ENCODE measurements at regions not wholly inside any gene's neighbourhood (a gene's known extent, or its start where the extent isn't known, plus 50 kb on each side); places are given as distances from the start of the nearest gene placed in this dataset.
A peak's percentile ranks its signal among the peaks of the same experiment; 100 is the strongest.

DNA sequence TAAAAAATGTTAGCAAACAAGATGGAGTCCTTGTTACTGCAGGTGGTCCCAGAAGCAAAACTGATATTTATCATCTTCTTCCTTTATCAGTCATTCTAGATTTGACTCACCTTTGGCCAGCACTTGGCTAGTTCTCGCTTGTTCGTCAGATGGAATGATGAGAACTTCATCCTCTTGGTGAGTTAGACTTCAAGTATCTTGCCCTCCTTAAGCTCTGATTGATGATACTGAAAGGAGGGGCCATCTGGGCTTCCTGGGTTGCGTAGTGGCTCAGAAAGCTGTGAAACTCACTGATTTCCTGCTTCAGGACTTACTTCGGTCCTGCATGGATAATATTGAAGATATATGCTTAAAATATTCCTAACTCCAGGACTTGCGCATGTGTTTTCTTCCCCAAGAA lies 1248.2 kb upstream of the CDH9 start:
- TF ChIP-seq EZH2 (IDR thresholded peaks at IDR 0.05; ENCODE audit: borderline replicate concordance, low read depth, low read length, severe bottlenecking) = no peak
- TF ChIP-seq, protein P1, sequence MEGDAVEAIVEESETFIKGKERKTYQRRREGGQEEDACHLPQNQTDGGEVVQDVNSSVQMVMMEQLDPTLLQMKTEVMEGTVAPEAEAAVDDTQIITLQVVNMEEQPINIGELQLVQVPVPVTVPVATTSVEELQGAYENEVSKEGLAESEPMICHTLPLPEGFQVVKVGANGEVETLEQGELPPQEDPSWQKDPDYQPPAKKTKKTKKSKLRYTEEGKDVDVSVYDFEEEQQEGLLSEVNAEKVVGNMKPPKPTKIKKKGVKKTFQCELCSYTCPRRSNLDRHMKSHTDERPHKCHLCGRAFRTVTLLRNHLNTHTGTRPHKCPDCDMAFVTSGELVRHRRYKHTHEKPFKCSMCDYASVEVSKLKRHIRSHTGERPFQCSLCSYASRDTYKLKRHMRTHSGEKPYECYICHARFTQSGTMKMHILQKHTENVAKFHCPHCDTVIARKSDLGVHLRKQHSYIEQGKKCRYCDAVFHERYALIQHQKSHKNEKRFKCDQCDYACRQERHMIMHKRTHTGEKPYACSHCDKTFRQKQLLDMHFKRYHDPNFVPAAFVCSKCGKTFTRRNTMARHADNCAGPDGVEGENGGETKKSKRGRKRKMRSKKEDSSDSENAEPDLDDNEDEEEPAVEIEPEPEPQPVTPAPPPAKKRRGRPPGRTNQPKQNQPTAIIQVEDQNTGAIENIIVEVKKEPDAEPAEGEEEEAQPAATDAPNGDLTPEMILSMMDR (IDR thresholded peaks at IDR 0.05; ENCODE audit: borderline replicate concordance, extremely low read depth, low read length, poor library complexity, severe bottlenecking) = no peak
- Histone ChIP-seq H2AFZ (ENCODE audit: low read depth, low read length) (0 out of 2 replicates have a peak overlapping the region, but pooled peaks have one; percentile 30), H3K9me3 (ENCODE audit: insufficient read depth, low read length, severe bottlenecking) (no peaks in the 10 kb centered on the region), H3K79me2 (ENCODE audit: insufficient read depth, low read length) (no peaks in the 10 kb centered on the region), H3K27ac (ENCODE audit: low read length) (no peak overlapping the region), H3K4me1 (ENCODE audit: insufficient read depth, low read length) (no peaks in the 10 kb centered on the region), H3K4me2 (ENCODE audit: insufficient read depth, low read length) (no peak overlapping the region), H3K27me3 (ENCODE audit: insufficient read depth, low read length, poor library complexity) (no peaks in the 10 kb centered on the region), H4K20me1 (ENCODE audit: insufficient read depth, low read length) (no peaks in the 10 kb centered on the region), H3K9ac (ENCODE audit: low read depth, low read length) (no peak overlapping the region), H3K36me3 (ENCODE audit: insufficient read depth, low read length) (no peaks in the 10 kb centered on the region), H3K4me3 (ENCODE audit: low read depth in 1 of 2, low read length in 2 of 2) (no peak overlapping the region)
- no peak for ATAC-seq (ENCODE audit: insufficient read depth, low read depth)
- DNase-seq = no peak

DNA sequence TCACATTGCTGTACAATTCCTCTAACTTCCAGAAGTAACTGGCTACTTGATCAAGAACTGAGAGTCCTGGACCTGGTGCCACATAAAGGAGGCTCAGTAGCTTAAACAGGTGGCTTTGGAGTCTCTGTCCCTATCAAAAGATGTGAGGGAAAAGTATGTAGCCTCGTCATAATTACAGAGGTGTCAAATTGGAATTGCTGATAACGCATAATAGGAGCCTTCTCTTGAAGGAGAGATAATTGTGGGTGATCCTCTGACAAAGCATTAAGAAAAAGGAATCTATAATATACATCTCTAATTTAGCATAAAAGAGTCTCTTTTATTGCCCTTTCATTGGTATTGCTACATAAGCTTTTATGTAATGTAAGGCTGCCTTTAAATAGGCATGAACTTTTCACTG lies 1246.4 kb upstream of the CDH9 start:
- Histone ChIP-seq H4K20me1 (ENCODE audit: insufficient read depth, low read length) (no peaks in the 10 kb centered on the region), H3K4me2 (ENCODE audit: insufficient read depth, low read length) (no peak overlapping the region), H3K4me1 (ENCODE audit: insufficient read depth, low read length) (no peaks in the 10 kb centered on the region), H3K27me3 (ENCODE audit: insufficient read depth, low read length, poor library complexity) (no peaks in the 10 kb centered on the region), H2AFZ (ENCODE audit: low read depth, low read length) (peak overlapping the region; percentile 48; the same call in 1 of the 2 replicates), H3K4me3 (ENCODE audit: low read depth in 1 of 2, low read length in 2 of 2) (no peak overlapping the region), H3K79me2 (ENCODE audit: insufficient read depth, low read length) (no peaks in the 10 kb centered on the region), H3K36me3 (ENCODE audit: insufficient read depth, low read length) (no peaks in the 10 kb centered on the region), H3K9me3 (ENCODE audit: insufficient read depth, low read length, severe bottlenecking) (no peaks in the 10 kb centered on the region), H3K27ac (ENCODE audit: low read length) (no peak overlapping the region), H3K9ac (ENCODE audit: low read depth, low read length) (no peak overlapping the region)
- DNase-seq (no peak), ATAC-seq (ENCODE audit: insufficient read depth, low read depth) (no peak)
- TF ChIP-seq, protein P1 (IDR thresholded peaks at IDR 0.05; ENCODE audit: borderline replicate concordance, extremely low read depth, low read length, poor library complexity, severe bottlenecking) = no peak
- no peak for TF ChIP-seq EZH2 (IDR thresholded peaks at IDR 0.05; ENCODE audit: borderline replicate concordance, low read depth, low read length, severe bottlenecking)

DNA sequence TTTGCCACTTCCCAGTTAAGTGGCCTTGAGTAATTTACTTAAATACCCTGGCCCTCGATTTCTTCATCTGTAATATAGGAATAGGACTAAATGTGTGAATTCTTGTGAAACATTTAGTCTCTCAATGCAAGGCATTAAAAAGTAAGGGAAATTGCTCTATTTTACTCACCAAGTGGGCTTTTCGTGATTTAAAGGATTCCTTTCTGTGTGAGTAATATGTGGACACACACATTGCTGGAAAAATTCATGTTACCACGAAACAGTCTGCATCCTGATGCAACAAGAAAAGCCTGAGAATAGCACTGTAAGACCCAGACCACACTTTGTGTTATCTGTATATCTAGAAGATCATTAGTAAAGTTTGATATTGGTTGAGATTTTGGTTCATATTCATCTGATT lies 1243.0 kb upstream of the CDH9 start:
- H2AFZ ChIP-seq (ENCODE audit: low read depth, low read length) = no peak overlapping the region
- H3K9ac ChIP-seq (ENCODE audit: low read depth, low read length) = no peak overlapping the region
- no peaks in the 10 kb centered on the region for H4K20me1 ChIP-seq (ENCODE audit: insufficient read depth, low read length)
- no peak for TF ChIP-seq EZH2 (IDR thresholded peaks at IDR 0.05; ENCODE audit: borderline replicate concordance, low read depth, low read length, severe bottlenecking)
- TF ChIP-seq, protein P1 (IDR thresholded peaks at IDR 0.05; ENCODE audit: borderline replicate concordance, extremely low read depth, low read length, poor library complexity, severe bottlenecking) = no peak
- H3K27me3 ChIP-seq (ENCODE audit: insufficient read depth, low read length, poor library complexity) = no peaks in the 10 kb centered on the region
- H3K36me3 ChIP-seq (ENCODE audit: insufficient read depth, low read length) = no peaks in the 10 kb centered on the region
- H3K4me3 ChIP-seq (ENCODE audit: low read depth in 1 of 2, low read length in 2 of 2) = no peak overlapping the region
- ATAC-seq (ENCODE audit: insufficient read depth, low read depth) (no peak; the same call in 2 of the 3 replicates), DNase-seq (no peak)
- H3K79me2 ChIP-seq (ENCODE audit: insufficient read depth, low read length) = no peaks in the 10 kb centered on the region
- no peaks in the 10 kb centered on the region for H3K4me1 ChIP-seq (ENCODE audit: insufficient read depth, low read length)
- no peak overlapping the region for H3K27ac ChIP-seq (ENCODE audit: low read length)
- H3K4me2 ChIP-seq (ENCODE audit: insufficient read depth, low read length) = no peak overlapping the region
- H3K9me3 ChIP-seq (ENCODE audit: insufficient read depth, low read length, severe bottlenecking) = no peaks in the 10 kb centered on the region

DNA sequence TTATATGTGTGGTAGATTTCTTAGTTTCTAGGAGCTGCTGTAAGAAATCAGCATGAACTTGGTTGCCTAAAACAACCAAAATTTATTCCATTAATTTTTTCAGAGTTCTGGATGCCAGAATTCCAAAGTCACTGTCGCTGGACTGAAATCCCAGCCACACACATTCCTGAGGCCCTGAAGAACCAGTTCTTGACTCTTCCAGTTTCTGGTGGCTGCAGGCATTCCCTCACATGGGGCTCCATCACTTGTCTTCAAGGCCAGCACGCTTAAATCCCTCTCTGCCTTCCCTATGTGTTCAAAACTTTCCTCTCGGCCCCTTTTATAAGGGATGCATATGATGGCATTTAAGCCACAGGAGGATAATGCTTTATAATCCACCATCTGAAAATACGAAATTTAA lies 1237.5 kb upstream of the CDH9 start:
- H4K20me1 ChIP-seq (ENCODE audit: insufficient read depth, low read length) = no peaks in the 10 kb centered on the region
- ATAC-seq (ENCODE audit: insufficient read depth, low read depth) = no peak

More for the DNA sequence above, 1237.5 kb upstream of the CDH9 start:
- H3K36me3 ChIP-seq (ENCODE audit: insufficient read depth, low read length) = no peaks in the 10 kb centered on the region
- no peaks in the 10 kb centered on the region for H3K79me2 ChIP-seq (ENCODE audit: insufficient read depth, low read length)
- no peaks in the 10 kb centered on the region for H3K4me1 ChIP-seq (ENCODE audit: insufficient read depth, low read length)
- no peaks in the 10 kb centered on the region for H3K9me3 ChIP-seq (ENCODE audit: insufficient read depth, low read length, severe bottlenecking)
- H3K4me3 ChIP-seq (ENCODE audit: low read depth in 1 of 2, low read length in 2 of 2) = no peak overlapping the region
- no peak overlapping the region for H3K4me2 ChIP-seq (ENCODE audit: insufficient read depth, low read length)
- H3K27ac ChIP-seq (ENCODE audit: low read length) = no peak overlapping the region
- no peak for TF ChIP-seq EZH2 (IDR thresholded peaks at IDR 0.05; ENCODE audit: borderline replicate concordance, low read depth, low read length, severe bottlenecking)
- TF ChIP-seq, protein P1 (IDR thresholded peaks at IDR 0.05; ENCODE audit: borderline replicate concordance, extremely low read depth, low read length, poor library complexity, severe bottlenecking) = no peak
- H3K27me3 ChIP-seq (ENCODE audit: insufficient read depth, low read length, poor library complexity) = no peaks in the 10 kb centered on the region
- peak overlapping the region; percentile 17; the same call in 1 of the 2 replicates for H2AFZ ChIP-seq (ENCODE audit: low read depth, low read length)
- H3K9ac ChIP-seq (ENCODE audit: low read depth, low read length) = no peak overlapping the region
- no peak for DNase-seq

Measured in DND-41 (cell line).